Natural killer cell (primary cell): ENCODE measurements at regions not wholly inside any gene's neighbourhood (a gene's known extent, or its start where the extent isn't known, plus 50 kb on each side); places are given as distances from the start of the nearest gene placed in this dataset.

Experiments used
- ATAC-seq, 3 donors: fragments of 150-1000 bp in 2 of 3; fragments of 200-7000 bp in 1 of 3; cut with Tn5 transposase; 1 replicate in 1 of 3; 2 replicates in 2 of 3; pipeline ENCODE4 v1.10.0; 2021; ENCODE audit warnings: mild to moderate bottlenecking in 2 of 3, moderate library complexity in 2 of 3
- DNase-seq, 2 donors: peaks; one replicate each; pipeline versions ENCODE4 v3.0.0 to v3.0.0-alpha.2; 2013 to 2021; ENCODE audit warnings: mixed read lengths in 1 of 2
- H3K27ac ChIP-seq: one replicate; pipeline ENCODE4 v1.5.1; 2013; ENCODE audit warnings: mild to moderate bottlenecking, low read length
- H3K27me3 ChIP-seq: one replicate; pipeline ENCODE4 v1.6.1; 2013; ENCODE audit warnings: low read length; ENCODE audit not compliant: control insufficient read depth, insufficient read depth
- H3K36me3 ChIP-seq: one replicate; pipeline ENCODE4 v1.6.1; 2013; ENCODE audit warnings: low read length; ENCODE audit not compliant: control insufficient read depth, insufficient read depth
- H3K4me1 ChIP-seq: one replicate; pipeline ENCODE4 v1.6.1; 2013; ENCODE audit warnings: low read length; ENCODE audit not compliant: control insufficient read depth, insufficient read depth
- H3K4me3 ChIP-seq: one replicate; pipeline ENCODE4 v1.5.1; 2013; ENCODE audit warnings: low read length
- H3K9me3 ChIP-seq: one replicate; pipeline ENCODE4 v1.6.1; 2013; ENCODE audit warnings: low read length; ENCODE audit not compliant: control insufficient read depth, insufficient read depth
- H3K27ac Mint-ChIP-seq, 2 donors: one replicate each; pipeline ENCODE4 v1.8.0; 2022; ENCODE audit warnings: mild to moderate bottlenecking in 2 of 2, mixed read lengths in 2 of 2, moderate library complexity in 1 of 2
- H3K27me3 Mint-ChIP-seq, 2 donors: one replicate each; pipeline ENCODE4 v1.8.0; 2022; ENCODE audit warnings: low read depth in 2 of 2, mixed read lengths in 2 of 2
- H3K36me3 Mint-ChIP-seq: one replicate; pipeline ENCODE4 v1.8.0; 2022; ENCODE audit warnings: mixed read lengths
- H3K4me1 Mint-ChIP-seq, 2 donors: one replicate each; pipeline ENCODE4 v1.8.0; 2022; ENCODE audit warnings: mixed read lengths in 2 of 2
- H3K4me3 Mint-ChIP-seq: one replicate; pipeline ENCODE4 v1.8.0; 2022; ENCODE audit warnings: mild to moderate bottlenecking, moderate library complexity, mixed read lengths
- H3K9me3 Mint-ChIP-seq, 2 donors: one replicate each; pipeline ENCODE4 v1.8.0; 2022; ENCODE audit warnings: mixed read lengths in 2 of 2
- CTCF ChIP-seq: fragments of 200-600 bp; IDR thresholded peaks from one replicate; pipeline ENCODE4 v1.8.0; 2022; ENCODE audit warnings: antibody characterized with exemption
- WGBS: methylation state at CpG from one replicate; pipeline ENCODE4 v1.1.7; 2013; ENCODE audit warnings: missing lambda C conversion rate; ENCODE audit not compliant: insufficient coverage; 5-methylcytosine and 5-hydroxymethylcytosine counted together
- intact Hi-C: fragments of 100-400 bp; cut with micrococcal nuclease; formaldehyde crosslinking; loops from one replicate; pipeline ENCODE4 v1.14.2; 2022

GRCh38 chr6:11358904-11359830, 126.7 kb upstream of the NEDD9 start:
- TF ChIP-seq CTCF = no peak
- Mint-ChIP-seq H3K4me3 (no peak overlapping the region), H3K9me3 (peaks cover 0 to 3% of the 10 kb centered on the region in 2 donors), H3K27me3 (no peaks in the 10 kb centered on the region), H3K4me1 (peaks cover 81 to 83% of the 10 kb centered on the region in 2 donors), H3K27ac (peak overlapping the region; percentile 57 to 68), H3K36me3 (peaks cover 11% of the 10 kb centered on the region)
- ATAC-seq (no peak), DNase-seq (no peak)
- Histone ChIP-seq H3K4me3 (no peak overlapping the region), H3K9me3 (no peaks in the 10 kb centered on the region), H3K27me3 (no peaks in the 10 kb centered on the region), H3K4me1 (peaks cover 19% of the 10 kb centered on the region), H3K27ac (no peak overlapping the region), H3K36me3 (peaks cover 6% of the 10 kb centered on the region)
- intact Hi-C loops = no loop called here
- 94% methylated on average over 4 of the region's 4 CpGs for WGBS

- WGBS = over 99% methylated on average over 7 of the region's 7 CpGs
- intact Hi-C loops = no loop called here
- Histone ChIP-seq H3K36me3 (peaks cover 2% of the 10 kb centered on the region), H3K4me1 (peaks cover 21% of the 10 kb centered on the region), H3K27ac (no peak overlapping the region), H3K27me3 (no peaks in the 10 kb centered on the region), H3K4me3 (no peak overlapping the region), H3K9me3 (no peaks in the 10 kb centered on the region)
- Mint-ChIP-seq H3K4me1 (peaks cover 84 to 87% of the 10 kb centered on the region in 2 donors), H3K36me3 (peaks cover 14% of the 10 kb centered on the region), H3K27me3 (no peaks in the 10 kb centered on the region), H3K4me3 (peak overlapping the region; percentile 67), H3K9me3 (peaks cover 0 to 3% of the 10 kb centered on the region in 2 donors), H3K27ac (peak overlapping the region; percentile 60 to 73)
- ATAC-seq = no peak
- no peak for DNase-seq
- TF ChIP-seq CTCF = no peak
These were observed 124.8 kb upstream of the NEDD9 start for GRCh38 chr6:11357285-11357684.

- Mint-ChIP-seq H3K9me3 (peaks cover 0 to 3% of the 10 kb centered on the region in 2 donors), H3K36me3 (peaks cover 19% of the 10 kb centered on the region), H3K27ac (peak overlapping the region; percentile 60 to 73), H3K4me3 (peak overlapping the region; percentile 67), H3K4me1 (peaks cover 84 to 87% of the 10 kb centered on the region in 2 donors), H3K27me3 (no peaks in the 10 kb centered on the region)
- no peak for DNase-seq
- ATAC-seq = no peak
- Histone ChIP-seq H3K27me3 (no peaks in the 10 kb centered on the region), H3K27ac (no peak overlapping the region), H3K4me3 (no peak overlapping the region), H3K4me1 (peaks cover 21% of the 10 kb centered on the region), H3K36me3 (peaks cover 3% of the 10 kb centered on the region), H3K9me3 (no peaks in the 10 kb centered on the region)
- 79% methylated on average over 9 of the region's 11 CpGs for WGBS
- intact Hi-C loops = no loop called here
- no peak for TF ChIP-seq CTCF
These were observed 124.1 kb upstream of the NEDD9 start for GRCh38 chr6:11356404-11357155.
